Midbrain (tissue), 1 donor: ENCODE measurements at regions not wholly inside any gene's neighbourhood (a gene's known extent, or its start where the extent isn't known, plus 50 kb on each side); places are given as distances from the start of the nearest gene placed in this dataset.

ENCODE experiments used
- DNase-seq: peaks from one replicate; lab custom pipeline; 2025; lab: John Stamatoyannopoulos, UW

- DNase-seq: no peak
Observed at GRCh38 chr1:5713101-5714010, 278.9 kb downstream of the NPHP4 start.

- DNase-seq: no peak
Observed at GRCh38 chr1:5711956-5712645, 280.1 kb downstream of the NPHP4 start.

GRCh38 chr1:5711079-5711478, 281.1 kb downstream of the NPHP4 start:
- DNase-seq: no peak

- no peak for DNase-seq
Observed at GRCh38 chr1:5709976-5710375, 282.2 kb downstream of the NPHP4 start.

- no peak for DNase-seq
Observed at GRCh38 chr1:5709461-5709975, 282.7 kb downstream of the NPHP4 start.

- no peak for DNase-seq
Observed at GRCh38 chr1:5708346-5709245, 283.6 kb downstream of the NPHP4 start.

GRCh38 chr1:5707566-5708345, 284.5 kb downstream of the NPHP4 start:
- DNase-seq: no peak

GRCh38 chr1:5706239-5706638, 286.0 kb downstream of the NPHP4 start:
- no peak for DNase-seq

GRCh38 chr1:5705751-5706150, 286.5 kb downstream of the NPHP4 start:
- DNase-seq: no peak

GRCh38 chr1:5704561-5705514, 287.4 kb downstream of the NPHP4 start:
- DNase-seq: no peak

- DNase-seq: no peak
Observed at GRCh38 chr1:5701642-5702041, 290.6 kb downstream of the NPHP4 start.

GRCh38 chr1:5693568-5693967, 298.7 kb downstream of the NPHP4 start:
- no peak for DNase-seq

- no peak for DNase-seq
Observed at GRCh38 chr1:5692664-5693063, 299.6 kb downstream of the NPHP4 start.

- DNase-seq: no peak
Observed at GRCh38 chr1:5691795-5692509, 300.3 kb downstream of the NPHP4 start.

GRCh38 chr1:5690898-5691297, 301.3 kb downstream of the NPHP4 start:
- DNase-seq: no peak

GRCh38 chr1:5690291-5690690, 301.9 kb downstream of the NPHP4 start:
- DNase-seq: no peak

GRCh38 chr1:5688081-5689077, 303.8 kb downstream of the NPHP4 start:
- no peak for DNase-seq
